Sigmoid colon (tissue), 4 donors: ENCODE measurements at regions not wholly inside any gene's neighbourhood (a gene's known extent, or its start where the extent isn't known, plus 50 kb on each side); places are given as distances from the start of the nearest gene placed in this dataset.

Experiments used
- POLR2A ChIP-seq, 2 donors: fragments of 450-650 bp; IDR thresholded peaks; one replicate each; pipeline ENCODE4 v1.6.1; 2016; ENCODE audit warnings: antibody characterized with exemption in 2 of 2, mild to moderate bottlenecking in 2 of 2, moderate library complexity in 2 of 2
- POLR2AphosphoS5 ChIP-seq, 4 donors: sonication (generic); formaldehyde crosslinking; IDR thresholded peaks; one replicate each; pipeline ENCODE4 v1.6.1; 2017; ENCODE audit warnings: antibody characterized with exemption in 4 of 4
- TF ChIP-seq, protein P1 (sequence below), 4 experiments: fragments of 450-650 bp in 3 of 4; fragments of 200-600 bp in 1 of 4; IDR thresholded peaks; one replicate each; pipeline ENCODE4 v1.5.1; 2016 to 2019; ENCODE audit warnings: antibody characterized with exemption in 4 of 4, mild to moderate bottlenecking in 3 of 4, moderate library complexity in 2 of 4

- TF ChIP-seq POLR2AphosphoS5 (IDR thresholded peaks at IDR 0.05) (no peak), POLR2A (IDR thresholded peaks at IDR 0.05) (no peak)
- TF ChIP-seq, protein P1, sequence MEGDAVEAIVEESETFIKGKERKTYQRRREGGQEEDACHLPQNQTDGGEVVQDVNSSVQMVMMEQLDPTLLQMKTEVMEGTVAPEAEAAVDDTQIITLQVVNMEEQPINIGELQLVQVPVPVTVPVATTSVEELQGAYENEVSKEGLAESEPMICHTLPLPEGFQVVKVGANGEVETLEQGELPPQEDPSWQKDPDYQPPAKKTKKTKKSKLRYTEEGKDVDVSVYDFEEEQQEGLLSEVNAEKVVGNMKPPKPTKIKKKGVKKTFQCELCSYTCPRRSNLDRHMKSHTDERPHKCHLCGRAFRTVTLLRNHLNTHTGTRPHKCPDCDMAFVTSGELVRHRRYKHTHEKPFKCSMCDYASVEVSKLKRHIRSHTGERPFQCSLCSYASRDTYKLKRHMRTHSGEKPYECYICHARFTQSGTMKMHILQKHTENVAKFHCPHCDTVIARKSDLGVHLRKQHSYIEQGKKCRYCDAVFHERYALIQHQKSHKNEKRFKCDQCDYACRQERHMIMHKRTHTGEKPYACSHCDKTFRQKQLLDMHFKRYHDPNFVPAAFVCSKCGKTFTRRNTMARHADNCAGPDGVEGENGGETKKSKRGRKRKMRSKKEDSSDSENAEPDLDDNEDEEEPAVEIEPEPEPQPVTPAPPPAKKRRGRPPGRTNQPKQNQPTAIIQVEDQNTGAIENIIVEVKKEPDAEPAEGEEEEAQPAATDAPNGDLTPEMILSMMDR (IDR thresholded peaks at IDR 0.05) = no peak
Measured at GRCh38 chr3:152607179-152607578, 227.8 kb upstream of the P2RY1 start.
